ENCODE measurements at regions not wholly inside any gene's neighbourhood (a gene's known extent, or its start where the extent isn't known, plus 50 kb on each side); places are given as distances from the start of the nearest gene placed in this dataset.

GRCh38 chr7:27459731-27460053 is 203.0 kb downstream of the HIBADH start:
- TF ChIP-seq CTCF (IDR thresholded peaks at IDR 0.05) (no peak), POLR2AphosphoS5 (IDR thresholded peaks at IDR 0.05) (no peak), POLR2A (IDR thresholded peaks at IDR 0.05) (no peak)
